Stimulated activated CD4-positive, alpha-beta T cell treated with anti-CD3 and anti-CD28 coated beads, Interleukin-15, amount 100 ng/mL, for 48 hours (primary cell): ENCODE measurements at regions not wholly inside any gene's neighbourhood (a gene's known extent, or its start where the extent isn't known, plus 50 kb on each side); places are given as distances from the start of the nearest gene placed in this dataset.
"Not testable (repeated sequence)": the region's sequence is repeated elsewhere in the genome, so short reads cannot be mapped to it uniquely, and the experiment has no call there.

ENCODE experiments used
- DNase-seq, 2 donors: peaks; one replicate each; pipeline ENCODE4 v3.0.0-alpha.2; 2020; ENCODE audit warnings: low read depth in 2 of 2

- DNase-seq = no peak
These were observed 189.8 kb upstream of the SLC16A7 start for GRCh38 chr12:59405992-59406391.

- no peak for DNase-seq
These were observed 191.6 kb upstream of the SLC16A7 start for GRCh38 chr12:59404109-59404650.

GRCh38 chr12:59403259-59403932, 192.4 kb upstream of the SLC16A7 start:
- DNase-seq = peak in 1 of 2 donors; percentile 26

- no peak for DNase-seq
These were observed 194.0 kb upstream of the SLC16A7 start for GRCh38 chr12:59401862-59402261.

- DNase-seq = no peak
These were observed 197.7 kb upstream of the SLC16A7 start for GRCh38 chr12:59398164-59398563.

- no peak for DNase-seq
These were observed 198.9 kb upstream of the SLC16A7 start for GRCh38 chr12:59396919-59397318.

- DNase-seq = no peak
These were observed 199.3 kb upstream of the SLC16A7 start for GRCh38 chr12:59396519-59396918.

GRCh38 chr12:59395310-59395709, 200.5 kb upstream of the SLC16A7 start:
- not testable (repeated sequence) for DNase-seq

- DNase-seq = no peak
These were observed 202.3 kb upstream of the SLC16A7 start for GRCh38 chr12:59393506-59393905.

GRCh38 chr12:59389968-59390576, 205.8 kb upstream of the SLC16A7 start:
- no peak for DNase-seq

GRCh38 chr12:59388694-59389093, 207.1 kb upstream of the SLC16A7 start:
- DNase-seq = no peak

- DNase-seq = no peak
These were observed 207.7 kb upstream of the SLC16A7 start for GRCh38 chr12:59388176-59388575.

GRCh38 chr12:59386236-59386635, 209.6 kb upstream of the SLC16A7 start:
- DNase-seq = no peak

- no peak for DNase-seq
These were observed 212.6 kb upstream of the SLC16A7 start for GRCh38 chr12:59383079-59383822.

GRCh38 chr12:59382282-59383078, 213.3 kb upstream of the SLC16A7 start:
- no peak for DNase-seq

- DNase-seq = no peak
These were observed 214.7 kb upstream of the SLC16A7 start for GRCh38 chr12:59381106-59381505.

- DNase-seq = no peak
These were observed 220.2 kb upstream of the SLC16A7 start for GRCh38 chr12:59375633-59376032.

GRCh38 chr12:59374783-59375182, 221.0 kb upstream of the SLC16A7 start:
- no peak for DNase-seq

- no peak for DNase-seq
These were observed 222.9 kb upstream of the SLC16A7 start for GRCh38 chr12:59372956-59373355.

GRCh38 chr12:59370933-59371332, 224.9 kb upstream of the SLC16A7 start:
- DNase-seq = no peak

- DNase-seq = no peak
These were observed 230.7 kb upstream of the SLC16A7 start for GRCh38 chr12:59365133-59365532.

GRCh38 chr12:59357811-59358210, 238.0 kb upstream of the SLC16A7 start:
- DNase-seq = no peak
